Left ventricle myocardium inferior (tissue), 1 donor: ENCODE measurements at regions not wholly inside any gene's neighbourhood (a gene's known extent, or its start where the extent isn't known, plus 50 kb on each side); places are given as distances from the start of the nearest gene placed in this dataset.

Experiments
- DNase-seq: peaks from one replicate; pipeline ENCODE4 v3.0.0-alpha.2; 2020
- H3K27ac ChIP-seq: fragments of 200-600 bp; replicated peaks from 2 replicates; pipeline ENCODE4 v1.8.0; 2021
- H3K27me3 ChIP-seq: fragments of 200-600 bp; 2 replicates; pipeline ENCODE4 v1.8.0; 2021; ENCODE audit warnings: low read depth
- H3K36me3 ChIP-seq: fragments of 200-600 bp; 2 replicates; pipeline ENCODE4 v1.8.0; 2021
- H3K4me1 ChIP-seq: fragments of 200-600 bp; 2 replicates; pipeline ENCODE4 v1.8.0; 2021
- H3K4me3 ChIP-seq: fragments of 200-600 bp; 2 replicates; pipeline ENCODE4 v1.8.0; 2021; ENCODE audit warnings: mild to moderate bottlenecking, moderate library complexity
- H3K9me3 ChIP-seq: fragments of 200-600 bp; replicated peaks from 2 replicates; pipeline ENCODE4 v1.8.0; 2021
- intact Hi-C: fragments of 100-400 bp; cut with micrococcal nuclease; formaldehyde crosslinking; loops from one replicate; pipeline ENCODE4 v1.11.0; 2022
- TF ChIP-seq, protein P1 (sequence below): fragments of 200-600 bp; IDR thresholded peaks from 2 replicates; pipeline ENCODE4 v1.8.0; 2021; ENCODE audit warnings: antibody characterized with exemption, mild to moderate bottlenecking, borderline replicate concordance
- donor health status: DM: no; HTN: yes; CAD: no; lungs with severe emphysema.

DNA sequence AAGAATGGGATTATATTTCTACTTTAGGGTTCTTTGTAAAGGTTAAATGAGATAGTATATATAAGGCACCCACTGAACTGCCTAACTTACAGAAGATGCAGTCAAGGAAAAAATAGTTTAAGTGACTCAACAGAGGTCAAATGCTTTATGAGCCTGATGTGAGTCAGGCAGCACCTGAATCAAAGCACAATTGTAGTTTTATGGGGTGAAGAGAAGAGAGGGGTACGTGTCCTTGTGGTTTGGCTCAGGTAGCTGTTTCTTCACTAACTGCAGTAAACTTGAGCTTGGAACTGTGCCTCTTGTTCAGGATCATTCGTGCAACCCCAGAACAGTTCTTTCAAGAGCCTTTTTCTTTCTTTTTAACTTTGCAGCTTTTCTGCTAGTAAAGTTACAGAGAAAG lies 125.2 kb upstream of the SPON1 start:
- Histone ChIP-seq H3K36me3 (no peaks in the 10 kb centered on the region), H3K4me1 (no peaks in the 10 kb centered on the region), H3K4me3 (no peak overlapping the region), H3K27me3 (peaks cover 11% of the 10 kb centered on the region), H3K27ac (no peak overlapping the region), H3K9me3 (no peaks in the 10 kb centered on the region)
- TF ChIP-seq, protein P1, sequence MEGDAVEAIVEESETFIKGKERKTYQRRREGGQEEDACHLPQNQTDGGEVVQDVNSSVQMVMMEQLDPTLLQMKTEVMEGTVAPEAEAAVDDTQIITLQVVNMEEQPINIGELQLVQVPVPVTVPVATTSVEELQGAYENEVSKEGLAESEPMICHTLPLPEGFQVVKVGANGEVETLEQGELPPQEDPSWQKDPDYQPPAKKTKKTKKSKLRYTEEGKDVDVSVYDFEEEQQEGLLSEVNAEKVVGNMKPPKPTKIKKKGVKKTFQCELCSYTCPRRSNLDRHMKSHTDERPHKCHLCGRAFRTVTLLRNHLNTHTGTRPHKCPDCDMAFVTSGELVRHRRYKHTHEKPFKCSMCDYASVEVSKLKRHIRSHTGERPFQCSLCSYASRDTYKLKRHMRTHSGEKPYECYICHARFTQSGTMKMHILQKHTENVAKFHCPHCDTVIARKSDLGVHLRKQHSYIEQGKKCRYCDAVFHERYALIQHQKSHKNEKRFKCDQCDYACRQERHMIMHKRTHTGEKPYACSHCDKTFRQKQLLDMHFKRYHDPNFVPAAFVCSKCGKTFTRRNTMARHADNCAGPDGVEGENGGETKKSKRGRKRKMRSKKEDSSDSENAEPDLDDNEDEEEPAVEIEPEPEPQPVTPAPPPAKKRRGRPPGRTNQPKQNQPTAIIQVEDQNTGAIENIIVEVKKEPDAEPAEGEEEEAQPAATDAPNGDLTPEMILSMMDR = no peak
- no peak for DNase-seq
- intact Hi-C loops = no loop called here

- Histone ChIP-seq H3K4me1 (no peaks in the 10 kb centered on the region), H3K27me3 (peaks cover 4% of the 10 kb centered on the region), H3K27ac (no peak overlapping the region), H3K36me3 (no peaks in the 10 kb centered on the region), H3K4me3 (no peak overlapping the region), H3K9me3 (no peaks in the 10 kb centered on the region)
- intact Hi-C loops = no loop called here
- TF ChIP-seq, protein P1 = no peak
- no peak for DNase-seq
Measured at GRCh38 chr11:13841393-13841792, 121.1 kb upstream of the SPON1 start.

DNA sequence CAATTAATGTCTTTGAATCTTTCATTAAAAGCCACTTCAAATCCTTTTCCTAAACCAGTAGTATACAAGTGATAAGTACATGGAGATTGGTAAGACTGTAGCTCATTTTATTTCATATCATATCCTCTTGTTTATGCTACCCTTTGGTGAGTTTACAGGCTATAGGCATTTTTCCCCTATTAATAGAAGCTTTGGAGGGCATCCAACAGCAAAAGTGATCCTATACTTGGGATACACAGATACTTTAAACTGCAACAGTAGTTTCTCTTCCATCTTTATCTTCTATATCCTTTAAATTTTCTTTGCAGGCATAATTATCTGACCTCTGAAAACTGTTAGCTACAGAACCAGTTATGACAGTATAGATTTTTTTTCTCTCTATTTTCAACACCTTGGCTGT lies 114.5 kb upstream of the SPON1 start:
- TF ChIP-seq, protein P1 = no peak
- Histone ChIP-seq H3K9me3 (no peaks in the 10 kb centered on the region), H3K27ac (no peak overlapping the region), H3K27me3 (peaks cover 38% of the 10 kb centered on the region), H3K36me3 (no peaks in the 10 kb centered on the region), H3K4me3 (no peak overlapping the region), H3K4me1 (no peaks in the 10 kb centered on the region)
- intact Hi-C loops = no loop called here
- no peak for DNase-seq

GRCh38 chr11:13850231-13851005 lies 112.1 kb upstream of the SPON1 start:
- no peak overlapping the region for H3K27ac ChIP-seq
- H3K36me3 ChIP-seq = no peaks in the 10 kb centered on the region
- H3K9me3 ChIP-seq = no peaks in the 10 kb centered on the region
- DNase-seq = no peak
- H3K4me3 ChIP-seq = no peak overlapping the region
- H3K4me1 ChIP-seq = no peaks in the 10 kb centered on the region
- H3K27me3 ChIP-seq = peaks cover 62% of the 10 kb centered on the region
- intact Hi-C loops = no loop called here
- TF ChIP-seq, protein P1 = no peak

DNA sequence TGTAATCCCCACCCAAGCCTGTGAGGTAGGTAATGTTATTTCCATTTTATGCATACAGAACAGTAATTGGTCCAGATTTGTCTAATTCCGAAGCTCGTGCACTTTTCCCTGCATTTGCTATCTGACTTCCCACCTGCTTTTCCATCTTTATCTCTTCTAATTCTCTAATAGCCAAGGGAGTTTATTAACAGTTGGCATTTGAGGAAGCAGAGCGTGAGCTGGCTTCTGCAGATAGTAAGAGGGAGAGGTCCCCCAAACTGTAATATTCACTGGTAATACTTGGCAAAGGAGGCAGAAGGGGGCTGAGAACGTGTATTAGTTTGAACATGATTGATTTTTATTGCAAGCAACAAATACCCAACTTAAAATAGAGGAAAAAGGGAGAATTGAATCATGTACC lies 110.8 kb upstream of the SPON1 start:
- Histone ChIP-seq H3K4me3 (no peak overlapping the region), H3K27ac (no peak overlapping the region), H3K4me1 (no peaks in the 10 kb centered on the region), H3K27me3 (peaks cover 75% of the 10 kb centered on the region), H3K9me3 (no peaks in the 10 kb centered on the region), H3K36me3 (no peaks in the 10 kb centered on the region)
- DNase-seq = no peak
- TF ChIP-seq, protein P1 = no peak
- intact Hi-C loops = no loop called here
